Renal pelvis (tissue), 1 donor: ENCODE measurements at regions not wholly inside any gene's neighbourhood (a gene's known extent, or its start where the extent isn't known, plus 50 kb on each side); places are given as distances from the start of the nearest gene placed in this dataset.

Experiments
- DNase-seq: peaks from one replicate; pipeline ENCODE4 v3.0.0-alpha.2; 2013

GRCh38 chr1:98330224-98330623, 331.3 kb upstream of the SNX7 start:
- no peak for DNase-seq

- DNase-seq: no peak
These were observed 332.7 kb upstream of the SNX7 start for GRCh38 chr1:98328855-98329254.

GRCh38 chr1:98327220-98327861, 334.2 kb upstream of the SNX7 start:
- DNase-seq: no peak

GRCh38 chr1:98325646-98326440, 335.7 kb upstream of the SNX7 start:
- DNase-seq: no peak

- DNase-seq: no peak
These were observed 337.6 kb upstream of the SNX7 start for GRCh38 chr1:98323906-98324358.

- no peak for DNase-seq
These were observed 338.1 kb upstream of the SNX7 start for GRCh38 chr1:98323388-98323787.

- DNase-seq: no peak
These were observed 338.6 kb upstream of the SNX7 start for GRCh38 chr1:98322966-98323365.

- DNase-seq: no peak
These were observed 339.4 kb upstream of the SNX7 start for GRCh38 chr1:98322086-98322485.

- DNase-seq: no peak
These were observed 340.3 kb upstream of the SNX7 start for GRCh38 chr1:98321191-98321590.

GRCh38 chr1:98316286-98316905, 345.1 kb upstream of the SNX7 start:
- no peak for DNase-seq

GRCh38 chr1:98315309-98315708, 346.2 kb upstream of the SNX7 start:
- no peak for DNase-seq

- no peak for DNase-seq
These were observed 346.9 kb upstream of the SNX7 start for GRCh38 chr1:98314601-98315000.

- no peak for DNase-seq
These were observed 354.9 kb upstream of the SNX7 start for GRCh38 chr1:98306517-98307089.

- DNase-seq: no peak
These were observed 356.2 kb upstream of the SNX7 start for GRCh38 chr1:98305362-98305761.

GRCh38 chr1:98304888-98305287, 356.6 kb upstream of the SNX7 start:
- DNase-seq: no peak

GRCh38 chr1:98299861-98300260, 361.7 kb upstream of the SNX7 start:
- no peak for DNase-seq

GRCh38 chr1:98299313-98299712, 362.2 kb upstream of the SNX7 start:
- no peak for DNase-seq

- no peak for DNase-seq
These were observed 363.2 kb upstream of the SNX7 start for GRCh38 chr1:98298319-98298718.

GRCh38 chr1:98296681-98297080, 364.8 kb upstream of the SNX7 start:
- no peak for DNase-seq

GRCh38 chr1:98294127-98294526, 367.4 kb upstream of the SNX7 start:
- no peak for DNase-seq

- DNase-seq: no peak
These were observed 368.5 kb upstream of the SNX7 start for GRCh38 chr1:98292994-98293393.

- DNase-seq: no peak
These were observed 368.5 kb upstream of the DPYD start for GRCh38 chr1:98289311-98289710.

- DNase-seq: no peak
These were observed 367.7 kb upstream of the DPYD start for GRCh38 chr1:98288494-98288893.
